Ishikawa (cell line): ENCODE measurements at regions not wholly inside any gene's neighbourhood (a gene's known extent, or its start where the extent isn't known, plus 50 kb on each side); places are given as distances from the start of the nearest gene placed in this dataset.

Source experiments
- CEBPB ChIP-seq: IDR thresholded peaks from 2 replicates; pipeline ENCODE4 v1.6.1; 2012
- CREB1 ChIP-seq: IDR thresholded peaks from 2 replicates; pipeline ENCODE4 v1.6.1; 2012; ENCODE audit warnings: low read depth
- EGR1 ChIP-seq: IDR thresholded peaks from 2 replicates; pipeline ENCODE4 v1.6.1; 2012
- EP300 ChIP-seq: IDR thresholded peaks from 2 replicates; pipeline ENCODE4 v1.6.1; 2012; ENCODE audit warnings: borderline replicate concordance
- FOXM1 ChIP-seq: IDR thresholded peaks from 2 replicates; pipeline ENCODE4 v1.6.1; 2012; ENCODE audit warnings: low read depth, borderline replicate concordance
- MAX ChIP-seq: IDR thresholded peaks from 2 replicates; pipeline ENCODE4 v1.6.1; 2012
- NFIC ChIP-seq: IDR thresholded peaks from 2 replicates; pipeline ENCODE4 v1.6.1; 2012
- RAD21 ChIP-seq: IDR thresholded peaks from 2 replicates; pipeline ENCODE4 v1.6.1; 2012; ENCODE audit warnings: low read depth
- REST ChIP-seq: IDR thresholded peaks from 2 replicates; pipeline ENCODE4 v1.6.1; 2012; ENCODE audit warnings: low read depth, mild to moderate bottlenecking
- TAF1 ChIP-seq: IDR thresholded peaks from 2 replicates; pipeline ENCODE4 v1.6.1; 2012; ENCODE audit warnings: low read depth, mild to moderate bottlenecking
- TCF12 ChIP-seq: IDR thresholded peaks from 2 replicates; pipeline ENCODE4 v1.6.1; 2012; ENCODE audit warnings: low read depth
- TEAD4 ChIP-seq: IDR thresholded peaks from 2 replicates; pipeline ENCODE4 v1.6.1; 2012
- USF1 ChIP-seq: IDR thresholded peaks from 2 replicates; pipeline ENCODE4 v1.6.1; 2012
- YY1 ChIP-seq: IDR thresholded peaks from 2 replicates; pipeline ENCODE4 v1.6.1; 2012; ENCODE audit warnings: low read depth
- ZBTB7A ChIP-seq: IDR thresholded peaks from 2 replicates; pipeline ENCODE4 v1.6.1; 2012; ENCODE audit warnings: low read depth

- no peak for TF ChIP-seq ZBTB7A
- no peak for TF ChIP-seq CEBPB
- no peak for TF ChIP-seq RAD21
- TF ChIP-seq REST: no peak
- no peak for TF ChIP-seq USF1
- no peak for TF ChIP-seq TEAD4
- no peak for TF ChIP-seq FOXM1
- no peak for TF ChIP-seq YY1
These were observed 277.1 kb downstream of the KLF12 start for GRCh38 chr13:73857106-73857505.

- TF ChIP-seq CREB1: no peak
- TF ChIP-seq EGR1: no peak
- TF ChIP-seq REST: no peak
- no peak for TF ChIP-seq CEBPB
- no peak for TF ChIP-seq ZBTB7A
- no peak for TF ChIP-seq YY1
- no peak for TF ChIP-seq EP300
- no peak for TF ChIP-seq RAD21
- no peak for TF ChIP-seq TCF12
- TF ChIP-seq USF1: no peak
- TF ChIP-seq NFIC: no peak
These were observed 283.1 kb downstream of the KLF12 start for GRCh38 chr13:73851104-73851503.

- TF ChIP-seq YY1 (no peak), TAF1 (no peak), MAX (no peak)
These were observed 283.9 kb downstream of the KLF12 start for GRCh38 chr13:73850104-73850873.

- TF ChIP-seq RAD21: peak; percentile 30
- TF ChIP-seq MAX: no peak
- TF ChIP-seq NFIC: no peak
- TF ChIP-seq TAF1: no peak
- no peak for TF ChIP-seq FOXM1
- TF ChIP-seq EGR1: no peak
- TF ChIP-seq ZBTB7A: no peak
- TF ChIP-seq TEAD4: no peak
- no peak for TF ChIP-seq CREB1
These were observed 284.9 kb downstream of the KLF12 start for GRCh38 chr13:73849292-73849691.

- TF ChIP-seq CREB1 (no peak), RAD21 (no peak), NFIC (no peak), TCF12 (no peak), YY1 (no peak), TEAD4 (no peak), CEBPB (no peak), USF1 (no peak), TAF1 (no peak), FOXM1 (no peak), REST (no peak), MAX (no peak)
These were observed 289.2 kb downstream of the KLF12 start for GRCh38 chr13:73844986-73845385.
